GM18502 (cell line): ENCODE measurements at regions not wholly inside any gene's neighbourhood (a gene's known extent, or its start where the extent isn't known, plus 50 kb on each side); places are given as distances from the start of the nearest gene placed in this dataset.

Experiments used
- ATAC-seq: cut with Tn5 transposase; IDR thresholded peaks from one replicate; pipeline ENCODE4 v1.9.1; 2021; ENCODE audit warnings: mild to moderate bottlenecking; ENCODE audit not compliant: unreplicated experiment, poor library complexity

- ATAC-seq, result no peak
Observed at GRCh38 chr9:115208501-115208900, 90.5 kb upstream of the TNC start.

GRCh38 chr9:115209601-115210306, 91.8 kb upstream of the TNC start:
- ATAC-seq, result peak; percentile 75

GRCh38 chr9:115210699-115211098, 92.7 kb upstream of the TNC start:
- ATAC-seq, result no peak

GRCh38 chr9:115211413-115212124, 93.6 kb upstream of the TNC start:
- peak; percentile 63 for ATAC-seq

- ATAC-seq, result no peak
Observed at GRCh38 chr9:115212125-115212605, 94.2 kb upstream of the TNC start.

GRCh38 chr9:115212832-115213231, 94.9 kb upstream of the TNC start:
- ATAC-seq, result no peak

GRCh38 chr9:115213818-115214334, 95.9 kb upstream of the TNC start:
- ATAC-seq, result no peak

GRCh38 chr9:115216873-115217272, 98.9 kb upstream of the TNC start:
- no peak for ATAC-seq

GRCh38 chr9:115220319-115221005, 102.5 kb upstream of the TNC start:
- no peak for ATAC-seq

- no peak for ATAC-seq
Observed at GRCh38 chr9:115223471-115223870, 105.5 kb upstream of the TNC start.

- ATAC-seq, result no peak
Observed at GRCh38 chr9:115225459-115226116, 107.6 kb upstream of the TNC start.

- no peak for ATAC-seq
Observed at GRCh38 chr9:115226152-115226551, 108.2 kb upstream of the TNC start.

GRCh38 chr9:115229496-115229895, 111.5 kb upstream of the TNC start:
- ATAC-seq, result no peak

- ATAC-seq, result no peak
Observed at GRCh38 chr9:115230924-115231515, 113.1 kb upstream of the TNC start.

- no peak for ATAC-seq
Observed at GRCh38 chr9:115232181-115232774, 114.3 kb upstream of the TNC start.

- ATAC-seq, result no peak
Observed at GRCh38 chr9:115234094-115234493, 116.1 kb upstream of the TNC start.

- no peak for ATAC-seq
Observed at GRCh38 chr9:115235221-115235620, 117.3 kb upstream of the TNC start.

GRCh38 chr9:115237385-115237998, 119.5 kb upstream of the TNC start:
- ATAC-seq, result no peak

- no peak for ATAC-seq
Observed at GRCh38 chr9:115240676-115241075, 122.7 kb upstream of the TNC start.
